ENCODE measurements at regions not wholly inside any gene's neighbourhood (a gene's known extent, or its start where the extent isn't known, plus 50 kb on each side); places are given as distances from the start of the nearest gene placed in this dataset.

DNA sequence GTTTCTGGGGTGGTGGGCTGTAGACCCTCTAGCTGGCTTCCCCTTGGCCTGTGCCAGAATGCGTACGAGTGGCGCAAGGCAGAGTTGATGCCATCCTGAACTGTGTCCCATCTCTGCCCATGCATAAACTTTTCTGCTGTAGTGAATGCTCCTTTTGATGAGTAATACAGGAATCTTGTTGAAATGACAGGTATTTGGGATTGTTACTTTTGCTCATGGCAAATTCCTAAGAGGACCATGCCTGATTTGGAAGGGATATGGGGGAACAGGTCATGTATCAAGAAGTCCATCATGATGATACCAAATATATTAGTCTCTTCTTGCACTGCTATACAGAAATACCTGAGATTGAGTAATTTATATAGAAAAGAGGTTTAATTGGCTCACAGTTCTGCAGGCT lies 648.0 kb downstream of the SLC4A3 start:
- DNase-seq (ENCODE audit: low spot score) = no peak
- TF ChIP-seq, protein P1, sequence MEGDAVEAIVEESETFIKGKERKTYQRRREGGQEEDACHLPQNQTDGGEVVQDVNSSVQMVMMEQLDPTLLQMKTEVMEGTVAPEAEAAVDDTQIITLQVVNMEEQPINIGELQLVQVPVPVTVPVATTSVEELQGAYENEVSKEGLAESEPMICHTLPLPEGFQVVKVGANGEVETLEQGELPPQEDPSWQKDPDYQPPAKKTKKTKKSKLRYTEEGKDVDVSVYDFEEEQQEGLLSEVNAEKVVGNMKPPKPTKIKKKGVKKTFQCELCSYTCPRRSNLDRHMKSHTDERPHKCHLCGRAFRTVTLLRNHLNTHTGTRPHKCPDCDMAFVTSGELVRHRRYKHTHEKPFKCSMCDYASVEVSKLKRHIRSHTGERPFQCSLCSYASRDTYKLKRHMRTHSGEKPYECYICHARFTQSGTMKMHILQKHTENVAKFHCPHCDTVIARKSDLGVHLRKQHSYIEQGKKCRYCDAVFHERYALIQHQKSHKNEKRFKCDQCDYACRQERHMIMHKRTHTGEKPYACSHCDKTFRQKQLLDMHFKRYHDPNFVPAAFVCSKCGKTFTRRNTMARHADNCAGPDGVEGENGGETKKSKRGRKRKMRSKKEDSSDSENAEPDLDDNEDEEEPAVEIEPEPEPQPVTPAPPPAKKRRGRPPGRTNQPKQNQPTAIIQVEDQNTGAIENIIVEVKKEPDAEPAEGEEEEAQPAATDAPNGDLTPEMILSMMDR (IDR thresholded peaks at IDR 0.05) = no peak
- no peak for ATAC-seq (ENCODE audit: low FRiP score)

DNA sequence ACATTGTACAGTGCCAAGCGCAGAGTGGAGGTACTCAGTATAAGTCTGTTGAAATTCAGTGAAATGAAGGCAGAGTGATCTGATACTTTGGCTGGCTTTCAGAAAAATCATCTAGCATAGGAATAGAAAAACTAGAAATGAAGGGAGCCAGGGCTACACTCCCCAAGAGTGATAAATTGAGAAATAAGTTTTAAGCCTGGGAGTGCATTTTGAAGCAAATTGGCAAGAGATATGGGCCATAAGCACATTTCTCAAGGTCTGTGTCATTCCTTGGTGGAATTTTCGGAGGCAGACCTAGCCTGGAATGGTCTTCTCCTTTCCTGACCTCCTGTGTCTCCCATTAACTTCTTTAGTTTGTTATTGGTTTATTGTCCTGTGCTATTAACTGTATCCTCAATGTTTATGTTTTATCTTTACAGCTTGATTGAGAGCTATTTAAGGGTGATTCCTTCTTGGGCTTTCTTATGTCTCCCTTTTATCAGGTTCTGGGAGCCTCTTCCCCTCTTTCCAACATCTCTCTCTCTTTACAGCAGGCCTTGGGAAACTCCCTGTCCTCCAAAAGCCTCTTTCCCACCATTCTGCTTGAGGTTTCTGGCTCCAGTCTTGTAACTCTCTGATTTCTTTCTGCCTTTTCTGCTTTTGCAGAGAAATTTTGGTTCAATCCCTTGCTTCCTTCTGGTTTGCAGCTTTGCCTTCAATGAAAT lies 649.5 kb downstream of the SLC4A3 start:
- TF ChIP-seq, protein P1 (IDR thresholded peaks at IDR 0.05) = no peak

GRCh38 chr2:220277445-220277975 lies 650.1 kb downstream of the SLC4A3 start:
- ATAC-seq (ENCODE audit: low FRiP score) = peak; percentile 88
- no peak for DNase-seq (ENCODE audit: low spot score)
- TF ChIP-seq, protein P1 (IDR thresholded peaks at IDR 0.05) = no peak

More for the DNA sequence above, 649.5 kb downstream of the SLC4A3 start:
- ATAC-seq (ENCODE audit: low FRiP score) = peak; percentile 71
- DNase-seq (ENCODE audit: low spot score) = no peak

- DNase-seq (ENCODE audit: low spot score) = no peak
- TF ChIP-seq, protein P1 (IDR thresholded peaks at IDR 0.05) = no peak
- no peak for ATAC-seq (ENCODE audit: low FRiP score)
Measured at GRCh38 chr2:220278022-220278421, 650.6 kb downstream of the SLC4A3 start.

GRCh38 chr2:220279372-220279771 lies 651.9 kb downstream of the SLC4A3 start:
- peak; percentile 56 for ATAC-seq (ENCODE audit: low FRiP score)
- DNase-seq (ENCODE audit: low spot score) = no peak
- TF ChIP-seq, protein P1 (IDR thresholded peaks at IDR 0.05) = no peak

GRCh38 chr2:220279840-220280239 lies 652.4 kb downstream of the SLC4A3 start:
- no peak for ATAC-seq (ENCODE audit: low FRiP score)
- TF ChIP-seq, protein P1 (IDR thresholded peaks at IDR 0.05) = no peak
- no peak for DNase-seq (ENCODE audit: low spot score)

DNA sequence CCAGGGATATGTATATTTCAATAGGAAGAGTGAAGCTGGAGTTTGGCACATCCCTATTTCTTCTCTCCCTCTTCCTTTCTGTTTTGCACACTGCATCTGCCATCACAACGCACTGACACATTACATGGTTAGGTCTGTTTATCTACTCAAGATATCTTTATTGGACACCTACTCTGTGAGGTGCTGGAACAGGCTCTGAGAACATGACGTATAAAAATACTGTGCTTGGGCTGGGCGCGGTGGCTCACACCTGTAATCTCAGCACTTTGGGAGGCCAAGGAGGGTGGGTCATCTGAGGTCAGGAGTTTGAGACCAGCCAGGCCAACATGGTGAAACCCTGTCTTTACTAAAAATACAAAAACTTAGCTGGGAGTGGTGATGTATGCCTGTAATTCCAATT lies 653.3 kb downstream of the SLC4A3 start:
- TF ChIP-seq, protein P1 (IDR thresholded peaks at IDR 0.05) = no peak
- DNase-seq (ENCODE audit: low spot score) (no peak), ATAC-seq (ENCODE audit: low FRiP score) (no peak)

Measured in omental fat pad (tissue), 3 donors.